Panc1 (cell line): ENCODE measurements at regions not wholly inside any gene's neighbourhood (a gene's known extent, or its start where the extent isn't known, plus 50 kb on each side); places are given as distances from the start of the nearest gene placed in this dataset.

ENCODE experiments used
- POLR2AphosphoS5 ChIP-seq: IDR thresholded peaks from 2 replicates; pipeline ENCODE4 v1.6.1; 2012; ENCODE audit warnings: mild to moderate bottlenecking, low read depth, low read length, moderate library complexity
- SIN3A ChIP-seq: IDR thresholded peaks from 2 replicates; pipeline ENCODE4 v1.6.1; 2012; ENCODE audit warnings: low read depth, mild to moderate bottlenecking, low read length, moderate library complexity, borderline replicate concordance; ENCODE audit not compliant: insufficient read depth
- TF ChIP-seq, protein P1 (sequence below): fragments of 450-650 bp; IDR thresholded peaks from 2 replicates; pipeline ENCODE4 v1.5.1; 2017; ENCODE audit warnings: mild to moderate bottlenecking

DNA sequence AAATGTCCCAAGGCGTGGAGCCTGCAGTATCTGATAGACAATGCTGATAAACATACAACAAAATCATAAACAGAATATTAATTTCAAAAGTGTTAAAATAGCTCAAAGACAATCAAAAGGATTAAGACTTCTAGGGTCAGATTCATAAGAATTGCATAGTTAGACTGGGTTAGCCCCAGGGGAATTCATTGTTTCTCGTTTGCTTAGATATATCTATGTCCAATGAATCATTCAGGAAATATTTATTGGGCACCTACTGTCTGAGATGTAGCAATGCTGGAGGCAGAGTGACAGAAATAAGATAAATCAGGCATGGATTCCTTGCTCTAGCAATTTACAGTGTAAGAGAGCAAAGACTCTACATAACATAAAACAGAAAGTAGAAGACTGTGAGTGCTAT is 124.4 kb upstream of the PRL start:
- no peak for TF ChIP-seq SIN3A
- TF ChIP-seq, protein P1, sequence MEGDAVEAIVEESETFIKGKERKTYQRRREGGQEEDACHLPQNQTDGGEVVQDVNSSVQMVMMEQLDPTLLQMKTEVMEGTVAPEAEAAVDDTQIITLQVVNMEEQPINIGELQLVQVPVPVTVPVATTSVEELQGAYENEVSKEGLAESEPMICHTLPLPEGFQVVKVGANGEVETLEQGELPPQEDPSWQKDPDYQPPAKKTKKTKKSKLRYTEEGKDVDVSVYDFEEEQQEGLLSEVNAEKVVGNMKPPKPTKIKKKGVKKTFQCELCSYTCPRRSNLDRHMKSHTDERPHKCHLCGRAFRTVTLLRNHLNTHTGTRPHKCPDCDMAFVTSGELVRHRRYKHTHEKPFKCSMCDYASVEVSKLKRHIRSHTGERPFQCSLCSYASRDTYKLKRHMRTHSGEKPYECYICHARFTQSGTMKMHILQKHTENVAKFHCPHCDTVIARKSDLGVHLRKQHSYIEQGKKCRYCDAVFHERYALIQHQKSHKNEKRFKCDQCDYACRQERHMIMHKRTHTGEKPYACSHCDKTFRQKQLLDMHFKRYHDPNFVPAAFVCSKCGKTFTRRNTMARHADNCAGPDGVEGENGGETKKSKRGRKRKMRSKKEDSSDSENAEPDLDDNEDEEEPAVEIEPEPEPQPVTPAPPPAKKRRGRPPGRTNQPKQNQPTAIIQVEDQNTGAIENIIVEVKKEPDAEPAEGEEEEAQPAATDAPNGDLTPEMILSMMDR: no peak
- TF ChIP-seq POLR2AphosphoS5: no peak
